B cell (primary cell): ENCODE measurements at regions not wholly inside any gene's neighbourhood (a gene's known extent, or its start where the extent isn't known, plus 50 kb on each side); places are given as distances from the start of the nearest gene placed in this dataset.

Experiments used
- ATAC-seq: fragments of 200-7000 bp; cut with Tn5 transposase; one replicate; pipeline ENCODE4 v1.10.0; 2021; ENCODE audit warnings: low read depth, mild to moderate bottlenecking, moderate number of reproducible peaks, moderate library complexity
- CTCF ChIA-PET: fragments of 350-600 bp; sonication (Branson Sonifier 250); formaldehyde crosslinking; loops from one replicate; lab custom pipeline; 2021; ENCODE audit warnings: antibody characterized with exemption, inconsistent platforms; lab: Charles Lee
- POLR2A ChIA-PET: fragments of 350-600 bp; sonication (Branson Sonifier 250); formaldehyde crosslinking; loops from one replicate; lab custom pipeline; 2021; ENCODE audit warnings: antibody characterized with exemption; lab: Charles Lee
- DNase-seq: peaks from one replicate; pipeline ENCODE4 v3.0.0; 2013
- H2AFZ ChIP-seq: 2 replicates; pipeline ENCODE4 v1.6.1; 2012; ENCODE audit warnings: mild to moderate bottlenecking, low read depth, low read length; ENCODE audit not compliant: insufficient read depth, poor library complexity, severe bottlenecking
- H3K27ac ChIP-seq, 2 donors: 1 replicate in 1 of 2; 2 replicates in 1 of 2; pipeline ENCODE4 v1.5.1; 2012 to 2013; ENCODE audit warnings: low read length in 2 of 2, mild to moderate bottlenecking in 2 of 2, moderate library complexity in 1 of 2
- H3K27me3 ChIP-seq, 4 experiments: fragments of 200-600 bp in 1 of 4; sonication (generic) in 1 of 4; replicated peaks in 1 of 4; 1 replicate in 2 of 4; 2 replicates in 2 of 4; pipeline versions ENCODE4 v1.6.1 to v1.7.0; 2013 to 2016; ENCODE audit warnings: low read length in 3 of 4, mild to moderate bottlenecking in 2 of 4, mixed read lengths in 1 of 4, moderate library complexity in 1 of 4; ENCODE audit not compliant: insufficient read depth in 4 of 4, control insufficient read depth in 3 of 4; ENCODE audit errors: control extremely low read depth in 1 of 4
- H3K36me3 ChIP-seq, 2 experiments: replicated peaks in 1 of 2; 1 replicate in 1 of 2; 2 replicates in 1 of 2; pipeline versions ENCODE4 v1.6.1 to v1.7.1; 2013; ENCODE audit warnings: low read length in 1 of 2; ENCODE audit not compliant: insufficient read depth in 2 of 2, control insufficient read depth in 1 of 2; ENCODE audit errors: control extremely low read depth in 1 of 2, extremely low read depth in 1 of 2
- H3K4me1 ChIP-seq, 2 donors: fragments of 200-600 bp in 1 of 2; sonication (generic) in 1 of 2; 1 replicate in 1 of 2; 2 replicates in 1 of 2; pipeline versions ENCODE4 v1.5.1 to v1.6.1; 2013 to 2017; ENCODE audit warnings: low read length in 2 of 2; ENCODE audit not compliant: control insufficient read depth in 2 of 2, insufficient read depth in 2 of 2
- H3K4me2 ChIP-seq: replicated peaks from 2 replicates; pipeline ENCODE3; 2012; ENCODE audit warnings: mild to moderate bottlenecking, low read depth, low read length; ENCODE audit not compliant: poor library complexity, severe bottlenecking
- H3K4me3 ChIP-seq, 5 experiments: fragments of 200-600 bp in 1 of 5; sonication (generic) in 1 of 5; 1 replicate in 3 of 5; 2 replicates in 2 of 5; pipeline versions ENCODE4 v1.5.1 to v1.7.0; 2011 to 2016; ENCODE audit warnings: low read length in 4 of 5, mild to moderate bottlenecking in 4 of 5, low read depth in 2 of 5, control low read depth in 1 of 5, moderate library complexity in 1 of 5; ENCODE audit not compliant: insufficient read depth in 1 of 5; ENCODE audit errors: control extremely low read depth in 1 of 5, extremely low read depth in 1 of 5
- H3K79me2 ChIP-seq: fragments of 200-600 bp; sonication (generic); one replicate; pipeline ENCODE4 v1.6.0; 2016; ENCODE audit warnings: low read length; ENCODE audit not compliant: control insufficient read depth, insufficient read depth
- H3K9ac ChIP-seq: fragments of 200-600 bp; sonication (generic); 2 replicates; pipeline ENCODE4 v1.6.1; 2017; ENCODE audit warnings: mild to moderate bottlenecking, low read length, moderate library complexity
- H3K9me3 ChIP-seq, 3 donors: one replicate each; pipeline versions ENCODE4 v1.6.1 to v1.7.1; 2013; ENCODE audit warnings: low read length in 2 of 3; ENCODE audit not compliant: control insufficient read depth in 2 of 3, insufficient read depth in 1 of 3; ENCODE audit errors: control extremely low read depth in 1 of 3
- H4K20me1 ChIP-seq: 2 replicates; pipeline ENCODE4 v1.6.0; 2012; ENCODE audit warnings: mild to moderate bottlenecking, low read length; ENCODE audit not compliant: insufficient read depth, control insufficient read depth, poor library complexity, severe bottlenecking
- H3K27ac Mint-ChIP-seq: one replicate; pipeline ENCODE4 v1.8.0; 2021; ENCODE audit warnings: mixed read lengths
- H3K27me3 Mint-ChIP-seq: one replicate; pipeline ENCODE4 v1.8.0; 2021; ENCODE audit warnings: mixed read lengths
- H3K4me1 Mint-ChIP-seq: one replicate; pipeline ENCODE4 v1.8.0; 2021; ENCODE audit warnings: mixed read lengths
- H3K4me3 Mint-ChIP-seq: one replicate; pipeline ENCODE4 v1.8.0; 2021; ENCODE audit warnings: mixed read lengths
- H3K9me3 Mint-ChIP-seq: one replicate; pipeline ENCODE4 v1.8.0; 2022; ENCODE audit warnings: mixed read lengths; ENCODE audit not compliant: insufficient read depth
- EZH2 ChIP-seq: IDR thresholded peaks from 2 replicates; pipeline ENCODE4 v1.6.1; 2012; ENCODE audit warnings: borderline replicate concordance, low read depth, mild to moderate bottlenecking, moderate library complexity, low read length; ENCODE audit not compliant: insufficient read depth, poor library complexity, severe bottlenecking
- WGBS: methylation state at CpG from one replicate; pipeline ENCODE4 v1.1.5; 2013; ENCODE audit warnings: missing lambda C conversion rate; ENCODE audit not compliant: insufficient coverage; 5-methylcytosine and 5-hydroxymethylcytosine counted together
- intact Hi-C: fragments of 100-400 bp; cut with micrococcal nuclease; formaldehyde crosslinking; loops from one replicate; pipeline ENCODE4 v1.10.0; 2022
- TF ChIP-seq, protein P1 (sequence below): fragments of 200-600 bp; IDR thresholded peaks from one replicate; pipeline ENCODE4 v1.8.0; 2022; ENCODE audit warnings: antibody characterized with exemption, mild to moderate bottlenecking

DNA sequence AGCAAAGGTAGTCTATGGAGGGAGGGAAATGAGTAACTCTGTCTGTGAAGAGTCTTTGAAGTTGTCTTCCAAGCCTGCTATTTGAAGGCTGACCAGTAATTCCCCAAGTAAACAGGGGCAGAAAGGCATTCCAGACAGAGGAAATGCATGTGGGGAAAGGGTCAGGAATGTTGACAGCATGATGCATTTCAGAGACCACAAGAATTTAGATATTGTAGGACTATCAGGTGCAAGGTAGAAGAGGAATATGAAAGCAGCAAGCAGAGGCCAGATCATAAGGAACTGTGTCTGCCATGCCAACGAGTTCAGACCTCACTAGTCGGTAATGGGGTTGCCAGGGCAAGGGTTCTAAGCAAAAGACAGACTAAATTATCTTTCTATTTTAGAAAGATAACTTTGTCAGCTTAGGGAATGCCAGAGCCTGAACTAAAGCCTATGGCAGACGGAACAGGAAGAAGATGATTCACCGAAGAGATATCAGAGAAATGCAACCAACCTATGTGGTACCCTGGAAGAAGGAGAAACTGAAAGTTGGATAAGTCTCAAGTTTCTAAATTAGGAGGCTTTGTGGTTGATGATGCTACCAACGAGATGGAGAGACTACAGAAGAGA lies 327.0 kb upstream of the RORA start:
- Mint-ChIP-seq H3K27me3 (peaks cover 10% of the 10 kb centered on the region), H3K27ac (no peak overlapping the region), H3K4me3 (no peak overlapping the region), H3K9me3 (no peaks in the 10 kb centered on the region), H3K4me1 (no peaks in the 10 kb centered on the region)
- Histone ChIP-seq H4K20me1 (no peaks in the 10 kb centered on the region), H3K9me3 (no peaks in the 10 kb centered on the region), H3K4me2 (no peak overlapping the region), H3K4me3 (no peak overlapping the region), H3K79me2 (no peaks in the 10 kb centered on the region), H3K27ac (no peak overlapping the region), H2AFZ (no peak overlapping the region), H3K27me3 (no peaks in the 10 kb centered on the region), H3K4me1 (no peaks in the 10 kb centered on the region), H3K36me3 (no peaks in the 10 kb centered on the region), H3K9ac (no peak overlapping the region)
- ChIA-PET POLR2A (no interaction called here), CTCF (no interaction called here)
- DNase-seq (no peak), ATAC-seq (no peak)
- intact Hi-C loops: no loop called here
- no peak for TF ChIP-seq EZH2
- TF ChIP-seq, protein P1, sequence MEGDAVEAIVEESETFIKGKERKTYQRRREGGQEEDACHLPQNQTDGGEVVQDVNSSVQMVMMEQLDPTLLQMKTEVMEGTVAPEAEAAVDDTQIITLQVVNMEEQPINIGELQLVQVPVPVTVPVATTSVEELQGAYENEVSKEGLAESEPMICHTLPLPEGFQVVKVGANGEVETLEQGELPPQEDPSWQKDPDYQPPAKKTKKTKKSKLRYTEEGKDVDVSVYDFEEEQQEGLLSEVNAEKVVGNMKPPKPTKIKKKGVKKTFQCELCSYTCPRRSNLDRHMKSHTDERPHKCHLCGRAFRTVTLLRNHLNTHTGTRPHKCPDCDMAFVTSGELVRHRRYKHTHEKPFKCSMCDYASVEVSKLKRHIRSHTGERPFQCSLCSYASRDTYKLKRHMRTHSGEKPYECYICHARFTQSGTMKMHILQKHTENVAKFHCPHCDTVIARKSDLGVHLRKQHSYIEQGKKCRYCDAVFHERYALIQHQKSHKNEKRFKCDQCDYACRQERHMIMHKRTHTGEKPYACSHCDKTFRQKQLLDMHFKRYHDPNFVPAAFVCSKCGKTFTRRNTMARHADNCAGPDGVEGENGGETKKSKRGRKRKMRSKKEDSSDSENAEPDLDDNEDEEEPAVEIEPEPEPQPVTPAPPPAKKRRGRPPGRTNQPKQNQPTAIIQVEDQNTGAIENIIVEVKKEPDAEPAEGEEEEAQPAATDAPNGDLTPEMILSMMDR: no peak
- 80% methylated on average over 3 of the region's 5 CpGs for WGBS

DNA sequence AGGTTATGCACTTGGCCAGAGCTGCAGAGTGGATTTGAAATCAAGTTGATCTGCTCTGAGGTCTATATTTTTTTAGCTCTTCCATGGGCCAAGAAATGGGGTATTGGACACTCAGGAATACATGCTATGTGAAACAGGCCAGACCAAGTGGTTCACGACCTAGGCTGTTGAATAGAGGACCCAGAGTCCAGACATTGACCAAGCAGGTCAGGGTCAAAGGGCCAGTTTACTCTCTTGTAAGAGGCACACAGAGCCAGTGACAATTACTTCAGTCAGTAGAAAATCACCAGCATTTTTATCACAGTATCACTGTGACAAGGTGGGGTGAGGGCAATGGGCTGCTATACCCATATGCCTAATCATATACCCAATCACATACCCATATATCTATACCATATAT lies 320.6 kb upstream of the RORA start:
- 50% methylated on average over 1 of the region's 1 CpG for WGBS
- intact Hi-C loops: no loop called here
- ChIA-PET POLR2A (no interaction called here), CTCF (no interaction called here)
- Histone ChIP-seq H3K4me1 (no peaks in the 10 kb centered on the region), H4K20me1 (no peaks in the 10 kb centered on the region), H3K4me2 (no peak overlapping the region), H3K27ac (no peak overlapping the region), H3K27me3 (no peaks in the 10 kb centered on the region), H2AFZ (no peak overlapping the region), H3K79me2 (no peaks in the 10 kb centered on the region), H3K9ac (no peak overlapping the region), H3K9me3 (no peaks in the 10 kb centered on the region), H3K4me3 (no peak overlapping the region), H3K36me3 (no peaks in the 10 kb centered on the region)
- DNase-seq (no peak), ATAC-seq (no peak)
- no peaks in the 10 kb centered on the region for H3K4me1 Mint-ChIP-seq
- H3K27ac Mint-ChIP-seq: no peak overlapping the region
- no peak overlapping the region for H3K4me3 Mint-ChIP-seq
- peaks cover 3% of the 10 kb centered on the region for H3K27me3 Mint-ChIP-seq
- H3K9me3 Mint-ChIP-seq: no peaks in the 10 kb centered on the region
- TF ChIP-seq EZH2: no peak
- TF ChIP-seq, protein P1: no peak
